H9 (cell line): ENCODE measurements at regions not wholly inside any gene's neighbourhood (a gene's known extent, or its start where the extent isn't known, plus 50 kb on each side); places are given as distances from the start of the nearest gene placed in this dataset.

Experiments
- DNase-seq: peaks from one replicate; pipeline ENCODE4 v3.0.0-alpha.2; 2017
- H2AFZ ChIP-seq: one replicate; pipeline ENCODE4 v1.6.1; 2013; ENCODE audit warnings: mild to moderate bottlenecking, low read length, control low read depth, moderate library complexity
- H2AK5ac ChIP-seq: 2 replicates; pipeline ENCODE4 v1.6.1; 2013; ENCODE audit warnings: low read length, control low read depth, mixed read lengths; ENCODE audit not compliant: insufficient read length
- H2BK120ac ChIP-seq: one replicate; pipeline ENCODE4 v1.6.1; 2013; ENCODE audit warnings: low read depth, mild to moderate bottlenecking, low read length, control low read depth, inconsistent platforms; ENCODE audit not compliant: poor library complexity, severe bottlenecking
- H2BK12ac ChIP-seq: 2 replicates; pipeline ENCODE4 v1.6.1; 2013; ENCODE audit warnings: low read length, control low read depth, mixed read lengths, low read depth; ENCODE audit not compliant: insufficient read length
- H2BK15ac ChIP-seq: 2 replicates; pipeline ENCODE4 v1.6.1; 2013; ENCODE audit warnings: low read depth, low read length, control low read depth
- H2BK20ac ChIP-seq: one replicate; pipeline ENCODE4 v1.6.1; 2013; ENCODE audit warnings: low read depth, mild to moderate bottlenecking, low read length, control low read depth, inconsistent platforms; ENCODE audit not compliant: poor library complexity, severe bottlenecking
- H2BK5ac ChIP-seq: 2 replicates; pipeline ENCODE4 v1.6.1; 2013; ENCODE audit warnings: low read length, control low read depth, mixed read lengths; ENCODE audit not compliant: insufficient read length
- H3K14ac ChIP-seq: 2 replicates; pipeline ENCODE4 v1.6.1; 2013; ENCODE audit warnings: low read length, control low read depth; ENCODE audit not compliant: insufficient read depth
- H3K18ac ChIP-seq: 2 replicates; pipeline ENCODE4 v1.6.1; 2013; ENCODE audit warnings: low read depth, mild to moderate bottlenecking, mixed read lengths, low read length, control low read depth; ENCODE audit not compliant: insufficient read length
- H3K23ac ChIP-seq: 2 replicates; pipeline ENCODE4 v1.6.1; 2013; ENCODE audit warnings: low read length, control low read depth, mixed read lengths, low read depth; ENCODE audit not compliant: insufficient read length
- H3K23me2 ChIP-seq: 2 replicates; pipeline ENCODE4 v1.6.1; 2013; ENCODE audit warnings: low read depth, mild to moderate bottlenecking, mixed read lengths, low read length, control low read depth; ENCODE audit not compliant: insufficient read length, poor library complexity, severe bottlenecking
- H3K27ac ChIP-seq: 2 replicates; pipeline ENCODE4 v1.5.1; 2013; ENCODE audit warnings: low read length, control low read depth, mixed read lengths, low read depth; ENCODE audit not compliant: insufficient read length
- H3K27me3 ChIP-seq: 2 replicates; pipeline ENCODE4 v1.6.1; 2013; ENCODE audit warnings: low read length, control low read depth, inconsistent platforms; ENCODE audit not compliant: insufficient read depth
- H3K4ac ChIP-seq: 2 replicates; pipeline ENCODE4 v1.6.1; 2013; ENCODE audit warnings: low read depth, mild to moderate bottlenecking, control low read depth, inconsistent platforms, low read length, moderate library complexity
- H3K4me1 ChIP-seq: 2 replicates; pipeline ENCODE4 v1.6.1; 2013; ENCODE audit warnings: low read length, control low read depth, inconsistent platforms; ENCODE audit not compliant: insufficient read depth
- H3K4me2 ChIP-seq: 2 replicates; pipeline ENCODE4 v1.6.1; 2013; ENCODE audit warnings: low read length, control low read depth, mixed read lengths; ENCODE audit not compliant: insufficient read length, insufficient read depth
- H3K56ac ChIP-seq: 2 replicates; pipeline ENCODE4 v1.6.1; 2013; ENCODE audit warnings: low read depth, mild to moderate bottlenecking, mixed read lengths, low read length, control low read depth; ENCODE audit not compliant: insufficient read length
- H3K79me1 ChIP-seq: 2 replicates; pipeline ENCODE4 v1.6.1; 2013; ENCODE audit warnings: low read depth, mild to moderate bottlenecking, moderate library complexity, low read length, control low read depth, inconsistent platforms; ENCODE audit not compliant: insufficient read depth, poor library complexity, severe bottlenecking
- H3K79me2 ChIP-seq: 2 replicates; pipeline ENCODE4 v1.6.1; 2013; ENCODE audit warnings: low read length, control low read depth, inconsistent platforms; ENCODE audit not compliant: insufficient read depth
- H3K9ac ChIP-seq: 2 replicates; pipeline ENCODE4 v1.6.1; 2013; ENCODE audit warnings: low read length, control low read depth, mixed read lengths; ENCODE audit not compliant: insufficient read length; ENCODE audit errors: extremely low read depth
- H3K9me3 ChIP-seq: one replicate; pipeline ENCODE4 v1.6.1; 2013; ENCODE audit warnings: low read depth, low read length, inconsistent platforms; ENCODE audit not compliant: control insufficient read depth
- H3T11ph ChIP-seq: one replicate; pipeline ENCODE4 v1.6.1; 2013; ENCODE audit warnings: mild to moderate bottlenecking, low read length, control low read depth, inconsistent platforms
- H4K20me1 ChIP-seq: one replicate; pipeline ENCODE4 v1.6.1; 2013; ENCODE audit not compliant: control insufficient read depth, insufficient read length, insufficient read depth
- H4K5ac ChIP-seq: 2 replicates; pipeline ENCODE4 v1.6.1; 2013; ENCODE audit warnings: low read depth, mild to moderate bottlenecking, mixed read lengths, low read length, control low read depth; ENCODE audit not compliant: insufficient read length
- H4K8ac ChIP-seq: replicated peaks from 2 replicates; pipeline ENCODE4 v1.6.1; 2013; ENCODE audit warnings: low read length, control low read depth, mixed read lengths, low read depth; ENCODE audit not compliant: insufficient read length
- H4K91ac ChIP-seq: 2 replicates; pipeline ENCODE4 v1.6.1; 2013; ENCODE audit warnings: low read depth, mild to moderate bottlenecking, moderate library complexity, mixed read lengths, low read length, control low read depth; ENCODE audit not compliant: insufficient read length
- H3K27ac Mint-ChIP-seq, 3 experiments: 2 replicates in 2 of 3; 3 replicates in 1 of 3; pipeline ENCODE4 v1.8.0; 2020 to 2021; ENCODE audit warnings: mixed read lengths in 3 of 3, mild to moderate bottlenecking in 1 of 3, moderate library complexity in 1 of 3
- H3K27me3 Mint-ChIP-seq: 2 replicates; pipeline ENCODE4 v1.8.0; 2021; ENCODE audit warnings: low read depth, mild to moderate bottlenecking, moderate library complexity, mixed read lengths
- H3K36me3 Mint-ChIP-seq, 3 experiments: 2 replicates in 2 of 3; 3 replicates in 1 of 3; pipeline ENCODE4 v1.8.0; 2020 to 2021; ENCODE audit warnings: low read depth in 3 of 3, mixed read lengths in 3 of 3; ENCODE audit not compliant: insufficient read depth in 1 of 3
- H3K4me1 Mint-ChIP-seq, 2 experiments: 2 replicates each; pipeline ENCODE4 v1.8.0; 2020; ENCODE audit warnings: mixed read lengths in 2 of 2
- H3K4me3 Mint-ChIP-seq, 2 experiments: 2 replicates in 1 of 2; 3 replicates in 1 of 2; pipeline ENCODE4 v1.8.0; 2020 to 2021; ENCODE audit warnings: mild to moderate bottlenecking in 2 of 2, mixed read lengths in 2 of 2, moderate library complexity in 1 of 2
- H3K9me3 Mint-ChIP-seq, 2 experiments: 2 replicates in 1 of 2; 3 replicates in 1 of 2; pipeline ENCODE4 v1.8.0; 2020; ENCODE audit warnings: mild to moderate bottlenecking in 2 of 2, mixed read lengths in 2 of 2, moderate library complexity in 1 of 2
- CTCF ChIP-seq: fragments of 200-600 bp; sonication (generic); conservative IDR thresholded peaks from 3 replicates; pipeline ENCODE4 v1.8.0; 2021; ENCODE audit warnings: antibody characterized with exemption, mild to moderate bottlenecking
- WGBS: extraction: QIAGEN DNeasy Blood & Tissue Kit; methylation state at CpG from one replicate; pipeline ENCODE4 v1.1.7; 2013; ENCODE audit warnings: missing lambda C conversion rate, low lambda C conversion rate, mixed read lengths; ENCODE audit not compliant: insufficient read length; ENCODE audit errors: extremely low coverage; 5-methylcytosine and 5-hydroxymethylcytosine counted together

- H4K91ac ChIP-seq = no peak overlapping the region
- H3K23me2 ChIP-seq = no peaks in the 10 kb centered on the region
- H3K27ac ChIP-seq = no peak overlapping the region
- H3K79me2 ChIP-seq = no peaks in the 10 kb centered on the region
- H3K4me2 ChIP-seq = no peak overlapping the region
- no peak for DNase-seq
- H3K27me3 Mint-ChIP-seq = no peaks in the 10 kb centered on the region
- no peak overlapping the region for H2AFZ ChIP-seq
- H2BK15ac ChIP-seq = no peak overlapping the region
- H3K18ac ChIP-seq = no peak overlapping the region
- H3K56ac ChIP-seq = no peak overlapping the region
- no peak overlapping the region for H3K9ac ChIP-seq
- peaks cover 0 to 4% (median 0%) of the 10 kb centered on the region in 3 experiments; a peak in 1 of 7 replicates for H3K36me3 Mint-ChIP-seq
- no peak overlapping the region for H2BK5ac ChIP-seq
- no peak for TF ChIP-seq CTCF
- H2AK5ac ChIP-seq = no peak overlapping the region
- WGBS = no CpG with 5 or more reads among the region's 3 CpGs
- H2BK120ac ChIP-seq = no peak overlapping the region
- peaks cover 5 to 13% of the 10 kb centered on the region in 2 experiments for H3K4me1 Mint-ChIP-seq
- H3K14ac ChIP-seq = no peak overlapping the region
- H2BK12ac ChIP-seq = no peak overlapping the region
- H3K4ac ChIP-seq = no peak overlapping the region
- no peak overlapping the region for H3K4me3 Mint-ChIP-seq
- no peaks in the 10 kb centered on the region for H3K79me1 ChIP-seq
- no peaks in the 10 kb centered on the region for H3K9me3 Mint-ChIP-seq
- H3K27me3 ChIP-seq = no peaks in the 10 kb centered on the region
- H4K8ac ChIP-seq = no peak overlapping the region
- H3K9me3 ChIP-seq = no peaks in the 10 kb centered on the region
- H3K4me1 ChIP-seq = no peaks in the 10 kb centered on the region
- no peak overlapping the region for H4K5ac ChIP-seq
- no peak overlapping the region for H3T11ph ChIP-seq
- H3K27ac Mint-ChIP-seq = no peak overlapping the region
- H4K20me1 ChIP-seq = no peaks in the 10 kb centered on the region
- H2BK20ac ChIP-seq = no peak overlapping the region
- H3K23ac ChIP-seq = no peak overlapping the region
Observed at GRCh38 chr10:65314253-65314652, 1611.6 kb upstream of the LRRTM3 start.
